ENCODE measurements at regions not wholly inside any gene's neighbourhood (a gene's known extent, or its start where the extent isn't known, plus 50 kb on each side); places are given as distances from the start of the nearest gene placed in this dataset.

DNA sequence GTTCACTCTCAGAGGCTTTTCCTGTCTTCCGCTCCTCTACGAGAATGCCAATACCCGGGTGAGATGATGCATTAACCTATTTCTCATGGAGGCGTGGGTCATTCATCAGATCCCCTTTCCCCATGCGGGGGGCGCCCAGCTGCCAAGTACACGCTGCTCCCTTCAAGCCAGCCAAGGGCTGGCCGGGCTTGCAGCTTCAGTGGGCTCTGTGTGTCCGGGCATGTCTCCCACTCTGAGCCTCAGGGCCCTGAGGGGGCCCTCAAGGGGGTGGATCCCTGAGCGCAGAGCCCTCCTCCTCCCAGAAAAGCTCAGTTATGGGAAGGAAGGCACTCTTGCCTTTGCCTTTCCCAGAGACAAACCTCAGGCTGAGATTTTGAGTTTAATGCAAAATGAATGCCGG lies 431.8 kb upstream of the MYT1L start:
- Mint-ChIP-seq H3K27me3 (peaks cover 4% of the 10 kb centered on the region), H3K9me3 (no peaks in the 10 kb centered on the region), H3K4me3 (no peak overlapping the region), H3K27ac (no peak overlapping the region), H3K36me3 (no peaks in the 10 kb centered on the region), H3K4me1 (ENCODE audit: unreplicated experiment) (no peaks in the 10 kb centered on the region)
- TF ChIP-seq, protein P1, sequence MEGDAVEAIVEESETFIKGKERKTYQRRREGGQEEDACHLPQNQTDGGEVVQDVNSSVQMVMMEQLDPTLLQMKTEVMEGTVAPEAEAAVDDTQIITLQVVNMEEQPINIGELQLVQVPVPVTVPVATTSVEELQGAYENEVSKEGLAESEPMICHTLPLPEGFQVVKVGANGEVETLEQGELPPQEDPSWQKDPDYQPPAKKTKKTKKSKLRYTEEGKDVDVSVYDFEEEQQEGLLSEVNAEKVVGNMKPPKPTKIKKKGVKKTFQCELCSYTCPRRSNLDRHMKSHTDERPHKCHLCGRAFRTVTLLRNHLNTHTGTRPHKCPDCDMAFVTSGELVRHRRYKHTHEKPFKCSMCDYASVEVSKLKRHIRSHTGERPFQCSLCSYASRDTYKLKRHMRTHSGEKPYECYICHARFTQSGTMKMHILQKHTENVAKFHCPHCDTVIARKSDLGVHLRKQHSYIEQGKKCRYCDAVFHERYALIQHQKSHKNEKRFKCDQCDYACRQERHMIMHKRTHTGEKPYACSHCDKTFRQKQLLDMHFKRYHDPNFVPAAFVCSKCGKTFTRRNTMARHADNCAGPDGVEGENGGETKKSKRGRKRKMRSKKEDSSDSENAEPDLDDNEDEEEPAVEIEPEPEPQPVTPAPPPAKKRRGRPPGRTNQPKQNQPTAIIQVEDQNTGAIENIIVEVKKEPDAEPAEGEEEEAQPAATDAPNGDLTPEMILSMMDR (conservative IDR thresholded peaks at IDR 0.05) = no peak
- DNase-seq (ENCODE audit: extremely low spot score, unreplicated experiment) = no peak

DNA sequence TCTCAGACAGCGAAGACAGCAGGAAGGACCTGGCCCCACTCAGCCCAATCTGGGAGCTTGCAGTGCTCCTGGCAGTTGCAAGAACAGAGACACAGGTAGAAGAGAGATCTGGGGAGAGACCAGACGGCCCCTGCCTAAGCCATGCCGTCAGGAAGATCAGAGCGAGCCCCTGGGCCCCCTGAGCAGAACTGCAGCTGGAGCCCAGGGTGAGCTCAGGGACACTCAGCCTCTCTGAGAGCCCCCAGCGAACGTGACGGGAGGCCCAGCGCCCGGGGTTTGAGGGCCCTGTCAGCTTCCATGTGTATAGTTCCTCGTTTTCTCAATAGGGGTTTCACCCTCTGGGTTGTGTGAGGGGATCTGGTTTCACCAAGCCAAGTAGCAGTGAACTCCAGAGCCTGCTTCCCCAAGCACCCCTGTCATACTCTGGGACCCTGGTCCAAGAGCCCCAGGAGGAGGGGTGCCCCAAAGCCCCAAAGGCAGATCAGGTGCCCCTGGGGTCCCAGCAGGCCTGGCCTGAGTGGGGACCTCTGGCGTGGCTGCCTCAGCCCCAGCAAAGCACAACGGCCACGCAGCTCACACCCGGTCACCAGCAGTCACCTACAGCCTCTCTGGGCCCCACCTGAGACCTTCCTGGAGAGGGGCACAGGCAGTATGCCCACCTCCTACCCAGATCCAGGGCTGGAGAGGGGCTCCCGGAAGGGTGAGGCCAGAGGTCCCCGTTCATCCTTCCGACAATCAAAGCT lies 431.3 kb upstream of the MYT1L start:
- H3K27ac Mint-ChIP-seq = no peak overlapping the region
- no peaks in the 10 kb centered on the region for H3K4me1 Mint-ChIP-seq (ENCODE audit: unreplicated experiment)
- no peak for DNase-seq (ENCODE audit: extremely low spot score, unreplicated experiment)
- H3K36me3 Mint-ChIP-seq = no peaks in the 10 kb centered on the region
- no peaks in the 10 kb centered on the region for H3K9me3 Mint-ChIP-seq
- H3K27me3 Mint-ChIP-seq = peaks cover 5% of the 10 kb centered on the region
- TF ChIP-seq, protein P1 (conservative IDR thresholded peaks at IDR 0.05) = no peak
- no peak overlapping the region for H3K4me3 Mint-ChIP-seq

DNA sequence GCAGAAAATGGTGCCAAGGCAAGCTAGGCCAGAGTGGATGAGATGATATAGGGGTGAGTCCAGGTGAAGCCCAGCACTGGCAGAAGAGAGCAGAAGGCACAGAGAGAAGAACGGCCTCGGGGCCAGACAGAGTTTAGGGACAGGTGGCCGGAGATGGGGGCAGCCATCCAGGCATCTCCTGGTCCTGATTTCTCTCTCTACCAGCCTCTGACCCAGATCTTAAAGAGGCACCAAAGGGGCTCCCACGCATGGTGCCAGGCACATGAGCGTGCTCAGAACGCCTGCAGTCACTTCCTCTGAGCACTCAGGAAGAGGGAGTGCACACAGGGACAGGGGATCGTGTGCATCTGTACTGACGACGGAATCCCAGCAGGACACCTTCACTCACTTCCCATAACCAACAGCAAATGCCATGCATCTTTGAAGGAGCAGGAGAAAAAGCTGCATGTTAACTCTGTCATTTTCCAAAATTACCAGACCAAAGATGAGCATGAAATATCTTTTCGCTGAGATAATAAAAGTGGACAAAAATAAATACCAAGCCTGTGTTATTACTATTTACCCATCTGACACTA lies 427.8 kb upstream of the MYT1L start:
- no peak overlapping the region for H3K4me3 Mint-ChIP-seq
- H3K27ac Mint-ChIP-seq = no peak overlapping the region
- TF ChIP-seq, protein P1 (conservative IDR thresholded peaks at IDR 0.05) = no peak
- no peaks in the 10 kb centered on the region for H3K9me3 Mint-ChIP-seq
- peaks cover 5% of the 10 kb centered on the region for H3K27me3 Mint-ChIP-seq
- H3K4me1 Mint-ChIP-seq (ENCODE audit: unreplicated experiment) = no peaks in the 10 kb centered on the region
- no peak for DNase-seq (ENCODE audit: extremely low spot score, unreplicated experiment)
- H3K36me3 Mint-ChIP-seq = no peaks in the 10 kb centered on the region

DNA sequence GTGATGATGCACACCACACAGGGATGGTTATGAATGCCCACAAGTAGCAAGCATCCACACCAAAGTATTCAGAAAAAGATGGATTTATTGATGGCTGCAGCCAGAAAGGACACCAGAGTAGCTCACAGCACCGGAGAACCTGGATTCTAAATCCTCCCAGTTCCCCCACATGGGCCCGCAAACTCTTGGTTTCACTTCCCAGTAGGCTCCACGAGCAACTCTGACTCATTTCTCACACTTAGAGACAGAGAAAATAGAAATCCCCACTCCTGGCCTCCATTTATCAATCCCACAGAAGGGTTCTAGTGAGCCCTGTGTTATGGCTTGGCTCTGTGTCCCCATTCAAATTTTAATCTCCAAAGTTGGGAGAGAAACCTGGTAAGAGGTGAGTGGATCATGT lies 426.7 kb upstream of the MYT1L start:
- H3K27ac Mint-ChIP-seq = no peak overlapping the region
- H3K4me1 Mint-ChIP-seq (ENCODE audit: unreplicated experiment) = no peaks in the 10 kb centered on the region
- TF ChIP-seq, protein P1 (conservative IDR thresholded peaks at IDR 0.05) = no peak
- H3K9me3 Mint-ChIP-seq = no peaks in the 10 kb centered on the region
- H3K36me3 Mint-ChIP-seq = no peaks in the 10 kb centered on the region
- no peak overlapping the region for H3K4me3 Mint-ChIP-seq
- DNase-seq (ENCODE audit: extremely low spot score, unreplicated experiment) = no peak
- H3K27me3 Mint-ChIP-seq = peaks cover 5% of the 10 kb centered on the region

- H3K4me1 Mint-ChIP-seq (ENCODE audit: unreplicated experiment) = no peaks in the 10 kb centered on the region
- no peak for DNase-seq (ENCODE audit: extremely low spot score, unreplicated experiment)
- no peak overlapping the region for H3K4me3 Mint-ChIP-seq
- no peaks in the 10 kb centered on the region for H3K9me3 Mint-ChIP-seq
- no peak overlapping the region for H3K27ac Mint-ChIP-seq
- no peaks in the 10 kb centered on the region for H3K36me3 Mint-ChIP-seq
- peaks cover 5% of the 10 kb centered on the region for H3K27me3 Mint-ChIP-seq
- TF ChIP-seq, protein P1 (conservative IDR thresholded peaks at IDR 0.05) = no peak
Measured at GRCh38 chr2:2756886-2757285, 425.8 kb upstream of the MYT1L start.
